PC-3 (cell line): ENCODE measurements at regions not wholly inside any gene's neighbourhood (a gene's known extent, or its start where the extent isn't known, plus 50 kb on each side); places are given as distances from the start of the nearest gene placed in this dataset.
A peak's percentile ranks its signal among the peaks of the same experiment; 100 is the strongest.

Experiments
- ATAC-seq: fragments of 200-7000 bp; cut with Tn5 transposase; 2 replicates; pipeline ENCODE4 v1.9.1; 2020; ENCODE audit warnings: mild to moderate bottlenecking, moderate library complexity
- BruUV-seq: library from RNA; stranded (reverse); fragments of 400-500 nt; replicated peaks from 2 replicates; lab custom pipeline; 2021; lab: Mats Ljungman, UMichigan
- CTCF ChIA-PET: fragments of 300-600 bp; sonication (Branson Sonifier 250); formaldehyde crosslinking; loops from one replicate; lab custom pipeline; 2022; ENCODE audit warnings: antibody characterized with exemption; lab: Charles Lee
- POLR2A ChIA-PET: fragments of 300-600 bp; sonication (Branson Sonifier 250); formaldehyde crosslinking; loops from one replicate; lab custom pipeline; 2022; ENCODE audit warnings: antibody characterized with exemption; ENCODE audit not compliant: unreplicated experiment; lab: Charles Lee
- DNase-seq: peaks from one replicate; pipeline ENCODE4 v3.0.0-alpha.2; 2015
- H2AFZ ChIP-seq: fragments of 300-600 bp; sonication (generic); 2 replicates; pipeline ENCODE4 v1.6.0; 2016; ENCODE audit warnings: antibody characterized with exemption, low read length
- H3F3A ChIP-seq: fragments of 300-600 bp; sonication (generic); one replicate; pipeline ENCODE4 v1.6.0; 2017; ENCODE audit warnings: antibody characterized with exemption, low read length, control low read depth, mild to moderate bottlenecking; ENCODE audit not compliant: unreplicated experiment
- H3K27ac ChIP-seq: fragments of 300-600 bp; sonication (generic); 2 replicates; pipeline ENCODE4 v1.5.1; 2016; ENCODE audit warnings: mild to moderate bottlenecking, low read length
- H3K27me3 ChIP-seq: fragments of 300-600 bp; sonication (generic); 2 replicates; pipeline ENCODE4 v1.6.1; 2016; ENCODE audit warnings: low read length, mixed read lengths
- H3K36me3 ChIP-seq: fragments of 300-600 bp; sonication (generic); 2 replicates; pipeline ENCODE4 v1.6.1; 2016; ENCODE audit warnings: low read depth, mixed run types, low read length, mixed read lengths
- H3K4me1 ChIP-seq: fragments of 300-600 bp; sonication (generic); 2 replicates; pipeline ENCODE4 v1.5.1; 2016; ENCODE audit warnings: low read length; ENCODE audit not compliant: insufficient read depth
- H3K4me2 ChIP-seq: fragments of 300-600 bp; sonication (generic); 2 replicates; pipeline ENCODE4 v1.6.0; 2016; ENCODE audit warnings: low read length
- H3K4me3 ChIP-seq: fragments of 300-600 bp; sonication (generic); 2 replicates; pipeline ENCODE4 v1.5.1; 2016; ENCODE audit warnings: mild to moderate bottlenecking, low read length, mixed read lengths
- H3K79me2 ChIP-seq: fragments of 300-600 bp; sonication (generic); 2 replicates; pipeline ENCODE4 v1.6.1; 2017; ENCODE audit warnings: low read length, mixed read lengths
- H3K9ac ChIP-seq: fragments of 300-600 bp; sonication (generic); 2 replicates; pipeline ENCODE4 v1.6.0; 2016; ENCODE audit warnings: mild to moderate bottlenecking, low read length
- H3K9me2 ChIP-seq: fragments of 300-600 bp; sonication (generic); replicated peaks from 2 replicates; pipeline ENCODE4 v1.6.1; 2016; ENCODE audit warnings: mixed run types, low read length, mixed read lengths
- H3K9me3 ChIP-seq: fragments of 300-600 bp; sonication (generic); 2 replicates; pipeline ENCODE4 v1.6.1; 2016; ENCODE audit warnings: low read length, mixed read lengths
- H4K20me1 ChIP-seq: fragments of 300-600 bp; sonication (generic); 2 replicates; pipeline ENCODE4 v1.6.1; 2016; ENCODE audit warnings: low read length, mixed read lengths
- EZH2 ChIP-seq: fragments of 300-600 bp; sonication (generic); IDR thresholded peaks from one replicate; pipeline ENCODE4 v1.6.1; 2017; ENCODE audit warnings: antibody characterized with exemption, mild to moderate bottlenecking, low read length; ENCODE audit not compliant: unreplicated experiment
- EZH2phosphoT487 ChIP-seq: fragments of 300-600 bp; sonication (generic); IDR thresholded peaks from 2 replicates; pipeline ENCODE4 v1.6.1; 2018; ENCODE audit warnings: mild to moderate bottlenecking, antibody characterized with exemption, low read length, borderline replicate concordance
- intact Hi-C: fragments of 100-400 bp; cut with micrococcal nuclease; formaldehyde crosslinking; loops from 2 replicates; pipeline ENCODE4 v1.9.0; 2023
- TF ChIP-seq, protein P1 (sequence below): fragments of 300-600 bp; sonication (generic); conservative IDR thresholded peaks from 2 replicates; pipeline ENCODE4 v1.5.1; 2017; ENCODE audit warnings: antibody characterized with exemption, low read depth, mild to moderate bottlenecking, low read length

DNA sequence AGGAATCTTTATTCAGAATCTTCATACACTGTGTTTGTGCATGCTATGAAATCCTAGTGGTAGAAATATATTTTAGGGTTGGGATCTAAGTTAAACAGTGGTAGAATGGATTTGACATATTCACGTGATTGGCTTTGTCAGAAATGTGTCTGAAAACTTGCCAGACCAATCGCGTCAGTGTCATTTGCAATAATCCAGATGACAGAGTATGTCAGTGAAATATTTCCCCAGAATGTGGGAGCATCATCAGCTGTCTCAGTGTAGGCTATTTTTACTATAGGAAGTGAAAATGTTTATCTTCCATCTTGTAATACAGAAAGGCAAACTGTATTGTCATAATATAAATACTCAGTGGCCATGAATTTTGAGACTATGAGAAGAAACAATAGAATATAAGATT lies 220.6 kb upstream of the EDIL3 start:
- H3F3A ChIP-seq: no peaks in the 10 kb centered on the region
- TF ChIP-seq EZH2phosphoT487 (no peak), EZH2 (no peak)
- TF ChIP-seq, protein P1, sequence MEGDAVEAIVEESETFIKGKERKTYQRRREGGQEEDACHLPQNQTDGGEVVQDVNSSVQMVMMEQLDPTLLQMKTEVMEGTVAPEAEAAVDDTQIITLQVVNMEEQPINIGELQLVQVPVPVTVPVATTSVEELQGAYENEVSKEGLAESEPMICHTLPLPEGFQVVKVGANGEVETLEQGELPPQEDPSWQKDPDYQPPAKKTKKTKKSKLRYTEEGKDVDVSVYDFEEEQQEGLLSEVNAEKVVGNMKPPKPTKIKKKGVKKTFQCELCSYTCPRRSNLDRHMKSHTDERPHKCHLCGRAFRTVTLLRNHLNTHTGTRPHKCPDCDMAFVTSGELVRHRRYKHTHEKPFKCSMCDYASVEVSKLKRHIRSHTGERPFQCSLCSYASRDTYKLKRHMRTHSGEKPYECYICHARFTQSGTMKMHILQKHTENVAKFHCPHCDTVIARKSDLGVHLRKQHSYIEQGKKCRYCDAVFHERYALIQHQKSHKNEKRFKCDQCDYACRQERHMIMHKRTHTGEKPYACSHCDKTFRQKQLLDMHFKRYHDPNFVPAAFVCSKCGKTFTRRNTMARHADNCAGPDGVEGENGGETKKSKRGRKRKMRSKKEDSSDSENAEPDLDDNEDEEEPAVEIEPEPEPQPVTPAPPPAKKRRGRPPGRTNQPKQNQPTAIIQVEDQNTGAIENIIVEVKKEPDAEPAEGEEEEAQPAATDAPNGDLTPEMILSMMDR: no peak
- BruUV-seq: no TSS peak
- H3K9me3 ChIP-seq: no peaks in the 10 kb centered on the region
- no peak overlapping the region for H3K9ac ChIP-seq
- no peaks in the 10 kb centered on the region for H3K79me2 ChIP-seq
- no peak overlapping the region for H2AFZ ChIP-seq
- no peak overlapping the region for H3K27ac ChIP-seq
- no peak for DNase-seq
- ChIA-PET POLR2A (no interaction called here), CTCF (no interaction called here)
- H3K27me3 ChIP-seq: no peaks in the 10 kb centered on the region
- H3K36me3 ChIP-seq: no peaks in the 10 kb centered on the region
- no peaks in the 10 kb centered on the region for H3K4me1 ChIP-seq
- no peaks in the 10 kb centered on the region for H3K9me2 ChIP-seq
- no peak for ATAC-seq
- no peak overlapping the region for H3K4me3 ChIP-seq
- H3K4me2 ChIP-seq: no peak overlapping the region
- no peaks in the 10 kb centered on the region for H4K20me1 ChIP-seq
- intact Hi-C loops: no loop called here

DNA sequence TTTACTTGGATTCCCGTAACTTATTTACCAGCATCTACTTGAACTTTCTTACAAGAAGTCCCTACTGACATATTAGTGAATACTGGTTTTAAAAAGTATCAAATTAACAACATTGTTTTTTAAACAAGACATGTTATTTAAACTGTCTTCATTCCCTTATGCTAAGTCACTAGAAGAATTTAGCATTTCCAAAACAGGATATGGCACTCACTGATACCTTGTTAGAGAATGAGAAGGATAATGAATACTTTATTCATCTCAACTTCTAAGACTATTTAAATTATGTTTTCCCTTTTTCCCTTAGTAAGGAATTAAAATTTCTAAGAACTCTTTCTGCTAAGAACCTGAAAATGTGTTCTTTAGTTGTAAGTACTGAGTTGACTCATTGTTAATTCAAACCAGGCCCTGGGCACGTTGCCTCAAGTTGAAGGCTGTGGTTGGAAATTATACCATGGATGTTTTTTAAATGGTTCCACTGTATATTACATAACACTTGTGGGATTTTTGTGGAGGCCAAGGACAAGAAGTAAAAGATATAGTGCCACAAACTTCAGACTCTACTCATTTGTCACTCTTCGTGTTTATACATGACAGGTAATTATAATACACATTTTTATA lies 219.0 kb upstream of the EDIL3 start:
- H3K9me3 ChIP-seq: no peaks in the 10 kb centered on the region
- CTCF ChIA-PET: no interaction called here
- H2AFZ ChIP-seq: no peak overlapping the region
- intact Hi-C loops: no loop called here
- H3K9me2 ChIP-seq: no peaks in the 10 kb centered on the region
- no peaks in the 10 kb centered on the region for H3K27me3 ChIP-seq
- H3K36me3 ChIP-seq: no peaks in the 10 kb centered on the region
- no peaks in the 10 kb centered on the region for H3K79me2 ChIP-seq
- no TSS peak for BruUV-seq
- no peak overlapping the region for H3K4me2 ChIP-seq
- H3K4me3 ChIP-seq: no peak overlapping the region
- H4K20me1 ChIP-seq: no peaks in the 10 kb centered on the region
- peak; percentile 6 for DNase-seq
- no peak overlapping the region for H3K27ac ChIP-seq
- TF ChIP-seq, protein P1: no peak
- TF ChIP-seq EZH2phosphoT487: no peak
- TF ChIP-seq EZH2: no peak
- H3K4me1 ChIP-seq: no peaks in the 10 kb centered on the region
- no peak for ATAC-seq
- POLR2A ChIA-PET: interaction anchor here (0.7 kb wide), 1 partner anchor 335 kb away, joined by 3 read pairs; no protein-coding TSS in a partner anchor
- H3F3A ChIP-seq: no peaks in the 10 kb centered on the region
- H3K9ac ChIP-seq: no peak overlapping the region

DNA sequence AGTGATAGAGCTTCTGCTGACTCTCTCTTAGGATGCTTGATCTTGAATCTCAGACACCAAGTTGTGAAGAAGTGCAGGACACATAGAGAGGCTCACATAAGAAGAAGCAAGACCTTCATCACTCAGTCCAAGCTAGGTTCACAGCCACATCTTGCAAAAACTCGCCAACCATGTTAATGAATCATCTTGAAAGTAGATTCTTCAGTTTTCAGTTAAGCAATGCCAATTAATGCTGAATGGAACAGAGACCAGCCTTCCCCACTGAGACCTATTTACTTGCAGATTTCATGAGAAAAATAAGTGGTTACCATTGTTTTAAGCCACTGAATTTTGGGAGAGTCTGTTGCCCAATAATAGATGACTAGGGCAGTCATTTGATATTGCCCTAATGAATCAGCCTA lies 217.7 kb upstream of the EDIL3 start:
- Histone ChIP-seq H3K9me2 (no peaks in the 10 kb centered on the region), H3K9ac (no peak overlapping the region), H3K27ac (no peak overlapping the region), H3K36me3 (no peaks in the 10 kb centered on the region), H2AFZ (no peak overlapping the region), H3K27me3 (no peaks in the 10 kb centered on the region), H4K20me1 (no peaks in the 10 kb centered on the region), H3F3A (no peaks in the 10 kb centered on the region), H3K9me3 (no peaks in the 10 kb centered on the region), H3K4me3 (no peak overlapping the region), H3K4me1 (no peaks in the 10 kb centered on the region), H3K79me2 (no peaks in the 10 kb centered on the region), H3K4me2 (no peak overlapping the region)
- CTCF ChIA-PET: no interaction called here
- intact Hi-C loops: no loop called here
- ATAC-seq (no peak), DNase-seq (peak; percentile 9)
- POLR2A ChIA-PET: interaction anchor here (0.5 kb wide), 1 partner anchor 563 kb away, joined by 12 read pairs; no protein-coding TSS in a partner anchor
- no TSS peak for BruUV-seq
- TF ChIP-seq EZH2phosphoT487 (no peak), EZH2 (no peak)
- TF ChIP-seq, protein P1: no peak
